ENCODE measurements at regions not wholly inside any gene's neighbourhood (a gene's known extent, or its start where the extent isn't known, plus 50 kb on each side); places are given as distances from the start of the nearest gene placed in this dataset.

GRCh38 chr12:30863839-30864238 is 62.7 kb upstream of the TSPAN11 start:
- TF ChIP-seq CTCF (IDR thresholded peaks at IDR 0.05; ENCODE audit: low read length) (no peak), EZH2 (IDR thresholded peaks at IDR 0.05; ENCODE audit: borderline replicate concordance, low read length) (no peak)
